ENCODE measurements at regions not wholly inside any gene's neighbourhood (a gene's known extent, or its start where the extent isn't known, plus 50 kb on each side); places are given as distances from the start of the nearest gene placed in this dataset.

- intact Hi-C loops (cut with DNase I) = no loop called here
- DNase-seq = no peak
- H3K36me3 ChIP-seq (ENCODE audit: control insufficient read depth in 2 of 3, insufficient read depth in 3 of 3, low read length in 3 of 3) = no peaks in the 10 kb centered on the region
- no peaks in the 10 kb centered on the region for H3K9me3 ChIP-seq (ENCODE audit: control insufficient read depth in 2 of 3, insufficient read depth in 1 of 3, low read length in 3 of 3)
- FAIRE-seq = no peak
- H3K4me1 ChIP-seq (ENCODE audit: control insufficient read depth in 2 of 3, insufficient read depth in 2 of 3, low read depth in 1 of 3, low read length in 3 of 3) = no peaks in the 10 kb centered on the region
- no peak overlapping the region for H3K4me3 ChIP-seq (ENCODE audit: low read length in 3 of 3)
- TF ChIP-seq, protein P1, sequence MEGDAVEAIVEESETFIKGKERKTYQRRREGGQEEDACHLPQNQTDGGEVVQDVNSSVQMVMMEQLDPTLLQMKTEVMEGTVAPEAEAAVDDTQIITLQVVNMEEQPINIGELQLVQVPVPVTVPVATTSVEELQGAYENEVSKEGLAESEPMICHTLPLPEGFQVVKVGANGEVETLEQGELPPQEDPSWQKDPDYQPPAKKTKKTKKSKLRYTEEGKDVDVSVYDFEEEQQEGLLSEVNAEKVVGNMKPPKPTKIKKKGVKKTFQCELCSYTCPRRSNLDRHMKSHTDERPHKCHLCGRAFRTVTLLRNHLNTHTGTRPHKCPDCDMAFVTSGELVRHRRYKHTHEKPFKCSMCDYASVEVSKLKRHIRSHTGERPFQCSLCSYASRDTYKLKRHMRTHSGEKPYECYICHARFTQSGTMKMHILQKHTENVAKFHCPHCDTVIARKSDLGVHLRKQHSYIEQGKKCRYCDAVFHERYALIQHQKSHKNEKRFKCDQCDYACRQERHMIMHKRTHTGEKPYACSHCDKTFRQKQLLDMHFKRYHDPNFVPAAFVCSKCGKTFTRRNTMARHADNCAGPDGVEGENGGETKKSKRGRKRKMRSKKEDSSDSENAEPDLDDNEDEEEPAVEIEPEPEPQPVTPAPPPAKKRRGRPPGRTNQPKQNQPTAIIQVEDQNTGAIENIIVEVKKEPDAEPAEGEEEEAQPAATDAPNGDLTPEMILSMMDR (IDR thresholded peaks at IDR 0.05; ENCODE audit: borderline replicate concordance, extremely low read depth, insufficient read depth) = no peak
- no peaks in the 10 kb centered on the region for H3K27me3 ChIP-seq (ENCODE audit: control insufficient read depth, insufficient read depth, low read length)
- no peak overlapping the region for H3K9ac ChIP-seq (ENCODE audit: low read length in 3 of 3)
- no peak overlapping the region for H3K27ac ChIP-seq (ENCODE audit: low read depth in 2 of 2, low read length in 2 of 2)
Observed at GRCh38 chr1:215417122-215417521, 150.0 kb upstream of the KCTD3 start.

- no peak overlapping the region for H3K9ac ChIP-seq (ENCODE audit: low read length in 3 of 3)
- no peaks in the 10 kb centered on the region for H3K4me1 ChIP-seq (ENCODE audit: control insufficient read depth in 2 of 3, insufficient read depth in 2 of 3, low read depth in 1 of 3, low read length in 3 of 3)
- TF ChIP-seq, protein P1 (IDR thresholded peaks at IDR 0.05; ENCODE audit: borderline replicate concordance, extremely low read depth, insufficient read depth) = no peak
- H3K9me3 ChIP-seq (ENCODE audit: control insufficient read depth in 2 of 3, insufficient read depth in 1 of 3, low read length in 3 of 3) = no peaks in the 10 kb centered on the region
- no peaks in the 10 kb centered on the region for H3K36me3 ChIP-seq (ENCODE audit: control insufficient read depth in 2 of 3, insufficient read depth in 3 of 3, low read length in 3 of 3)
- DNase-seq (no peak), FAIRE-seq (no peak)
- no peaks in the 10 kb centered on the region for H3K27me3 ChIP-seq (ENCODE audit: control insufficient read depth, insufficient read depth, low read length)
- intact Hi-C loops (cut with DNase I) = no loop called here
- H3K27ac ChIP-seq (ENCODE audit: low read depth in 2 of 2, low read length in 2 of 2) = no peak overlapping the region
- H3K4me3 ChIP-seq (ENCODE audit: low read length in 3 of 3) = no peak overlapping the region
Observed at GRCh38 chr1:215418876-215419447, 148.1 kb upstream of the KCTD3 start.

- no peak for FAIRE-seq
- intact Hi-C loops (cut with DNase I) = no loop called here
- H3K27ac ChIP-seq (ENCODE audit: low read depth in 2 of 2, low read length in 2 of 2) = no peak overlapping the region
Observed at GRCh38 chr1:215421744-215422143, 145.4 kb upstream of the KCTD3 start.

More at GRCh38 chr1:215421744-215422143, 145.4 kb upstream of the KCTD3 start:
- Histone ChIP-seq H3K9me3 (ENCODE audit: control insufficient read depth in 2 of 3, insufficient read depth in 1 of 3, low read length in 3 of 3) (no peaks in the 10 kb centered on the region), H3K4me3 (ENCODE audit: low read length in 3 of 3) (no peak overlapping the region), H3K36me3 (ENCODE audit: control insufficient read depth in 2 of 3, insufficient read depth in 3 of 3, low read length in 3 of 3) (no peaks in the 10 kb centered on the region), H3K27me3 (ENCODE audit: control insufficient read depth, insufficient read depth, low read length) (no peaks in the 10 kb centered on the region), H3K4me1 (ENCODE audit: control insufficient read depth in 2 of 3, insufficient read depth in 2 of 3, low read depth in 1 of 3, low read length in 3 of 3) (no peaks in the 10 kb centered on the region), H3K9ac (ENCODE audit: low read length in 3 of 3) (no peak overlapping the region)
- DNase-seq = no peak
- TF ChIP-seq, protein P1 (IDR thresholded peaks at IDR 0.05; ENCODE audit: borderline replicate concordance, extremely low read depth, insufficient read depth) = no peak

All from kidney (tissue), 13 donors.